H9 (cell line): ENCODE measurements at regions not wholly inside any gene's neighbourhood (a gene's known extent, or its start where the extent isn't known, plus 50 kb on each side); places are given as distances from the start of the nearest gene placed in this dataset.
A peak's percentile ranks its signal among the peaks of the same experiment; 100 is the strongest.

Experiments used
- DNase-seq: peaks from one replicate; pipeline ENCODE4 v3.0.0-alpha.2; 2017
- H2AFZ ChIP-seq: one replicate; pipeline ENCODE4 v1.6.1; 2013; ENCODE audit warnings: mild to moderate bottlenecking, low read length, control low read depth, moderate library complexity
- H2AK5ac ChIP-seq: 2 replicates; pipeline ENCODE4 v1.6.1; 2013; ENCODE audit warnings: low read length, control low read depth, mixed read lengths; ENCODE audit not compliant: insufficient read length
- H2BK120ac ChIP-seq: one replicate; pipeline ENCODE4 v1.6.1; 2013; ENCODE audit warnings: low read depth, mild to moderate bottlenecking, low read length, control low read depth, inconsistent platforms; ENCODE audit not compliant: poor library complexity, severe bottlenecking
- H2BK12ac ChIP-seq: 2 replicates; pipeline ENCODE4 v1.6.1; 2013; ENCODE audit warnings: low read length, control low read depth, mixed read lengths, low read depth; ENCODE audit not compliant: insufficient read length
- H2BK15ac ChIP-seq: 2 replicates; pipeline ENCODE4 v1.6.1; 2013; ENCODE audit warnings: low read depth, low read length, control low read depth
- H2BK20ac ChIP-seq: one replicate; pipeline ENCODE4 v1.6.1; 2013; ENCODE audit warnings: low read depth, mild to moderate bottlenecking, low read length, control low read depth, inconsistent platforms; ENCODE audit not compliant: poor library complexity, severe bottlenecking
- H2BK5ac ChIP-seq: 2 replicates; pipeline ENCODE4 v1.6.1; 2013; ENCODE audit warnings: low read length, control low read depth, mixed read lengths; ENCODE audit not compliant: insufficient read length
- H3K14ac ChIP-seq: 2 replicates; pipeline ENCODE4 v1.6.1; 2013; ENCODE audit warnings: low read length, control low read depth; ENCODE audit not compliant: insufficient read depth
- H3K18ac ChIP-seq: 2 replicates; pipeline ENCODE4 v1.6.1; 2013; ENCODE audit warnings: low read depth, mild to moderate bottlenecking, mixed read lengths, low read length, control low read depth; ENCODE audit not compliant: insufficient read length
- H3K23ac ChIP-seq: 2 replicates; pipeline ENCODE4 v1.6.1; 2013; ENCODE audit warnings: low read length, control low read depth, mixed read lengths, low read depth; ENCODE audit not compliant: insufficient read length
- H3K23me2 ChIP-seq: 2 replicates; pipeline ENCODE4 v1.6.1; 2013; ENCODE audit warnings: low read depth, mild to moderate bottlenecking, mixed read lengths, low read length, control low read depth; ENCODE audit not compliant: insufficient read length, poor library complexity, severe bottlenecking
- H3K27ac ChIP-seq: 2 replicates; pipeline ENCODE4 v1.5.1; 2013; ENCODE audit warnings: low read length, control low read depth, mixed read lengths, low read depth; ENCODE audit not compliant: insufficient read length
- H3K27me3 ChIP-seq: 2 replicates; pipeline ENCODE4 v1.6.1; 2013; ENCODE audit warnings: low read length, control low read depth, inconsistent platforms; ENCODE audit not compliant: insufficient read depth
- H3K4ac ChIP-seq: 2 replicates; pipeline ENCODE4 v1.6.1; 2013; ENCODE audit warnings: low read depth, mild to moderate bottlenecking, control low read depth, inconsistent platforms, low read length, moderate library complexity
- H3K4me1 ChIP-seq: 2 replicates; pipeline ENCODE4 v1.6.1; 2013; ENCODE audit warnings: low read length, control low read depth, inconsistent platforms; ENCODE audit not compliant: insufficient read depth
- H3K4me2 ChIP-seq: 2 replicates; pipeline ENCODE4 v1.6.1; 2013; ENCODE audit warnings: low read length, control low read depth, mixed read lengths; ENCODE audit not compliant: insufficient read length, insufficient read depth
- H3K56ac ChIP-seq: 2 replicates; pipeline ENCODE4 v1.6.1; 2013; ENCODE audit warnings: low read depth, mild to moderate bottlenecking, mixed read lengths, low read length, control low read depth; ENCODE audit not compliant: insufficient read length
- H3K79me1 ChIP-seq: 2 replicates; pipeline ENCODE4 v1.6.1; 2013; ENCODE audit warnings: low read depth, mild to moderate bottlenecking, moderate library complexity, low read length, control low read depth, inconsistent platforms; ENCODE audit not compliant: insufficient read depth, poor library complexity, severe bottlenecking
- H3K79me2 ChIP-seq: 2 replicates; pipeline ENCODE4 v1.6.1; 2013; ENCODE audit warnings: low read length, control low read depth, inconsistent platforms; ENCODE audit not compliant: insufficient read depth
- H3K9ac ChIP-seq: 2 replicates; pipeline ENCODE4 v1.6.1; 2013; ENCODE audit warnings: low read length, control low read depth, mixed read lengths; ENCODE audit not compliant: insufficient read length; ENCODE audit errors: extremely low read depth
- H3K9me3 ChIP-seq: one replicate; pipeline ENCODE4 v1.6.1; 2013; ENCODE audit warnings: low read depth, low read length, inconsistent platforms; ENCODE audit not compliant: control insufficient read depth
- H3T11ph ChIP-seq: one replicate; pipeline ENCODE4 v1.6.1; 2013; ENCODE audit warnings: mild to moderate bottlenecking, low read length, control low read depth, inconsistent platforms
- H4K20me1 ChIP-seq: one replicate; pipeline ENCODE4 v1.6.1; 2013; ENCODE audit not compliant: control insufficient read depth, insufficient read length, insufficient read depth
- H4K5ac ChIP-seq: 2 replicates; pipeline ENCODE4 v1.6.1; 2013; ENCODE audit warnings: low read depth, mild to moderate bottlenecking, mixed read lengths, low read length, control low read depth; ENCODE audit not compliant: insufficient read length
- H4K8ac ChIP-seq: replicated peaks from 2 replicates; pipeline ENCODE4 v1.6.1; 2013; ENCODE audit warnings: low read length, control low read depth, mixed read lengths, low read depth; ENCODE audit not compliant: insufficient read length
- H4K91ac ChIP-seq: 2 replicates; pipeline ENCODE4 v1.6.1; 2013; ENCODE audit warnings: low read depth, mild to moderate bottlenecking, moderate library complexity, mixed read lengths, low read length, control low read depth; ENCODE audit not compliant: insufficient read length
- H3K27ac Mint-ChIP-seq, 3 experiments: 2 replicates in 2 of 3; 3 replicates in 1 of 3; pipeline ENCODE4 v1.8.0; 2020 to 2021; ENCODE audit warnings: mixed read lengths in 3 of 3, mild to moderate bottlenecking in 1 of 3, moderate library complexity in 1 of 3
- H3K27me3 Mint-ChIP-seq: 2 replicates; pipeline ENCODE4 v1.8.0; 2021; ENCODE audit warnings: low read depth, mild to moderate bottlenecking, moderate library complexity, mixed read lengths
- H3K36me3 Mint-ChIP-seq, 3 experiments: 2 replicates in 2 of 3; 3 replicates in 1 of 3; pipeline ENCODE4 v1.8.0; 2020 to 2021; ENCODE audit warnings: low read depth in 3 of 3, mixed read lengths in 3 of 3; ENCODE audit not compliant: insufficient read depth in 1 of 3
- H3K4me1 Mint-ChIP-seq, 2 experiments: 2 replicates each; pipeline ENCODE4 v1.8.0; 2020; ENCODE audit warnings: mixed read lengths in 2 of 2
- H3K4me3 Mint-ChIP-seq, 2 experiments: 2 replicates in 1 of 2; 3 replicates in 1 of 2; pipeline ENCODE4 v1.8.0; 2020 to 2021; ENCODE audit warnings: mild to moderate bottlenecking in 2 of 2, mixed read lengths in 2 of 2, moderate library complexity in 1 of 2
- H3K9me3 Mint-ChIP-seq, 2 experiments: 2 replicates in 1 of 2; 3 replicates in 1 of 2; pipeline ENCODE4 v1.8.0; 2020; ENCODE audit warnings: mild to moderate bottlenecking in 2 of 2, mixed read lengths in 2 of 2, moderate library complexity in 1 of 2
- WGBS: extraction: QIAGEN DNeasy Blood & Tissue Kit; methylation state at CpG from one replicate; pipeline ENCODE4 v1.1.7; 2013; ENCODE audit warnings: missing lambda C conversion rate, low lambda C conversion rate, mixed read lengths; ENCODE audit not compliant: insufficient read length; ENCODE audit errors: extremely low coverage; 5-methylcytosine and 5-hydroxymethylcytosine counted together
- TF ChIP-seq, protein P1 (sequence below): fragments of 200-600 bp; sonication (generic); conservative IDR thresholded peaks from 3 replicates; pipeline ENCODE4 v1.8.0; 2021; ENCODE audit warnings: antibody characterized with exemption, mild to moderate bottlenecking

DNA sequence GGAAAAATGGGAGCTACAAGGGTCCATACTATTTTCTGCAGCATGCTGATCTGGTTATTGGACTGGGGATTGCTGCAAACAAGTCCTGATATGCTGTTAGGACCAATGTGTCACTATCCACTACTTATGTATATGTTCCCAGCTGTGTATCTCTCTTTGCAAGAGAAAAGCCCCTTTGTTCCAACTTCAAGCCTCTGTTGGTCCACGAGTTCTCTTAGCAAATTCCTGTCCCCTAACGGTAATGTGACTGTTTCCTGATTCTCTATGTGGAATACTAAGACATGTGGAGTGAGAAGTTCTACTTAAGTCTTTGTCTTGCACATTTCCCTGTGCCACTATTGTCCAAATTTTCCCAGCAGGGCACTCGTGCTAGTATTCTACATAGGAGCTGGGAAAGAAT is 557.7 kb downstream of the FSCB start:
- no peak overlapping the region for H2BK5ac ChIP-seq
- no peak overlapping the region for H2BK15ac ChIP-seq
- H3K27me3 ChIP-seq, result no peaks in the 10 kb centered on the region
- no peak overlapping the region for H2BK20ac ChIP-seq
- H3K4me2 ChIP-seq, result peak overlapping the region; percentile 41
- Mint-ChIP-seq H3K4me3 (no peak overlapping the region), H3K4me1 (peaks cover 11 to 15% of the 10 kb centered on the region in 2 experiments), H3K27me3 (no peaks in the 10 kb centered on the region), H3K27ac (no peak overlapping the region; a peak in 2 of 7 replicates), H3K9me3 (no peaks in the 10 kb centered on the region), H3K36me3 (no peaks in the 10 kb centered on the region)
- no peaks in the 10 kb centered on the region for H3K23me2 ChIP-seq
- H3K18ac ChIP-seq, result no peak overlapping the region
- H3K14ac ChIP-seq, result no peak overlapping the region
- no peak overlapping the region for H3T11ph ChIP-seq
- H3K79me1 ChIP-seq, result no peaks in the 10 kb centered on the region
- H4K8ac ChIP-seq, result no peak overlapping the region
- no peak overlapping the region for H3K4ac ChIP-seq
- no CpG with 5 or more reads among the region's 3 CpGs for WGBS
- H4K5ac ChIP-seq, result no peak overlapping the region
- H3K27ac ChIP-seq, result no peak overlapping the region
- no peak overlapping the region for H2BK120ac ChIP-seq
- no peaks in the 10 kb centered on the region for H4K20me1 ChIP-seq
- no peak overlapping the region for H2BK12ac ChIP-seq
- H3K4me1 ChIP-seq, result peaks cover 3% of the 10 kb centered on the region; the same call in 1 of the 2 replicates
- H2AK5ac ChIP-seq, result no peak overlapping the region
- DNase-seq, result no peak
- H4K91ac ChIP-seq, result no peak overlapping the region
- H2AFZ ChIP-seq, result no peak overlapping the region
- H3K9ac ChIP-seq, result no peak overlapping the region
- TF ChIP-seq, protein P1, sequence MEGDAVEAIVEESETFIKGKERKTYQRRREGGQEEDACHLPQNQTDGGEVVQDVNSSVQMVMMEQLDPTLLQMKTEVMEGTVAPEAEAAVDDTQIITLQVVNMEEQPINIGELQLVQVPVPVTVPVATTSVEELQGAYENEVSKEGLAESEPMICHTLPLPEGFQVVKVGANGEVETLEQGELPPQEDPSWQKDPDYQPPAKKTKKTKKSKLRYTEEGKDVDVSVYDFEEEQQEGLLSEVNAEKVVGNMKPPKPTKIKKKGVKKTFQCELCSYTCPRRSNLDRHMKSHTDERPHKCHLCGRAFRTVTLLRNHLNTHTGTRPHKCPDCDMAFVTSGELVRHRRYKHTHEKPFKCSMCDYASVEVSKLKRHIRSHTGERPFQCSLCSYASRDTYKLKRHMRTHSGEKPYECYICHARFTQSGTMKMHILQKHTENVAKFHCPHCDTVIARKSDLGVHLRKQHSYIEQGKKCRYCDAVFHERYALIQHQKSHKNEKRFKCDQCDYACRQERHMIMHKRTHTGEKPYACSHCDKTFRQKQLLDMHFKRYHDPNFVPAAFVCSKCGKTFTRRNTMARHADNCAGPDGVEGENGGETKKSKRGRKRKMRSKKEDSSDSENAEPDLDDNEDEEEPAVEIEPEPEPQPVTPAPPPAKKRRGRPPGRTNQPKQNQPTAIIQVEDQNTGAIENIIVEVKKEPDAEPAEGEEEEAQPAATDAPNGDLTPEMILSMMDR, result no peak
- H3K9me3 ChIP-seq, result no peaks in the 10 kb centered on the region
- no peak overlapping the region for H3K23ac ChIP-seq
- no peaks in the 10 kb centered on the region for H3K79me2 ChIP-seq
- no peak overlapping the region for H3K56ac ChIP-seq
